DND-41 (cell line): ENCODE measurements at regions not wholly inside any gene's neighbourhood (a gene's known extent, or its start where the extent isn't known, plus 50 kb on each side); places are given as distances from the start of the nearest gene placed in this dataset.

ENCODE experiments used
- ATAC-seq: fragments of 200-7000 bp; cut with Tn5 transposase; 3 replicates; pipeline ENCODE4 v1.9.1; 2021; ENCODE audit warnings: low read depth; ENCODE audit not compliant: insufficient read depth
- DNase-seq: peaks from one replicate; pipeline ENCODE4 v3.0.0-alpha.2; 2020
- H2AFZ ChIP-seq: 2 replicates; pipeline ENCODE4 v1.6.0; 2012; ENCODE audit warnings: low read depth, low read length
- H3K27ac ChIP-seq: 2 replicates; pipeline ENCODE4 v1.5.1; 2012; ENCODE audit warnings: low read length, inconsistent platforms
- H3K27me3 ChIP-seq: fragments of 200-600 bp; sonication (generic); 2 replicates; pipeline ENCODE4 v1.6.0; 2012; ENCODE audit warnings: low read length, mild to moderate bottlenecking, inconsistent platforms; ENCODE audit not compliant: insufficient read depth, poor library complexity
- H3K36me3 ChIP-seq: 2 replicates; pipeline ENCODE4 v1.5.1; 2012; ENCODE audit warnings: low read length, inconsistent platforms; ENCODE audit not compliant: insufficient read depth
- H3K4me1 ChIP-seq: 2 replicates; pipeline ENCODE4 v1.5.1; 2012; ENCODE audit warnings: mild to moderate bottlenecking, low read length; ENCODE audit not compliant: insufficient read depth
- H3K4me2 ChIP-seq: 2 replicates; pipeline ENCODE4 v1.6.0; 2012; ENCODE audit warnings: mild to moderate bottlenecking, moderate library complexity, low read length, inconsistent platforms; ENCODE audit not compliant: insufficient read depth
- H3K4me3 ChIP-seq, 2 experiments: fragments of 200-600 bp in 1 of 2; shearing (Covaris generic) in 1 of 2; 2 replicates each; pipeline ENCODE4 v1.5.1; 2012 to 2016; ENCODE audit warnings: inconsistent platforms in 2 of 2, low read length in 2 of 2, mild to moderate bottlenecking in 2 of 2, low read depth in 1 of 2, moderate library complexity in 1 of 2
- H3K79me2 ChIP-seq: 2 replicates; pipeline ENCODE4 v1.6.0; 2012; ENCODE audit warnings: low read length, inconsistent platforms; ENCODE audit not compliant: insufficient read depth
- H3K9ac ChIP-seq: 2 replicates; pipeline ENCODE4 v1.6.0; 2012; ENCODE audit warnings: low read depth, mild to moderate bottlenecking, inconsistent platforms, low read length, moderate library complexity
- H3K9me3 ChIP-seq: 2 replicates; pipeline ENCODE4 v1.5.1; 2012; ENCODE audit warnings: low read length, moderate library complexity, mild to moderate bottlenecking, inconsistent platforms; ENCODE audit not compliant: insufficient read depth, severe bottlenecking
- H4K20me1 ChIP-seq: 2 replicates; pipeline ENCODE4 v1.6.0; 2012; ENCODE audit warnings: low read length; ENCODE audit not compliant: insufficient read depth
- EZH2 ChIP-seq: IDR thresholded peaks from 3 replicates; pipeline ENCODE4 v1.6.1; 2012; ENCODE audit warnings: borderline replicate concordance, low read depth, mild to moderate bottlenecking, moderate library complexity, low read length, inconsistent platforms; ENCODE audit not compliant: severe bottlenecking
- TF ChIP-seq, protein P1 (sequence below): IDR thresholded peaks from 2 replicates; pipeline ENCODE4 v1.5.1; 2012; ENCODE audit warnings: borderline replicate concordance, low read length, moderate library complexity, mild to moderate bottlenecking; ENCODE audit not compliant: poor library complexity, severe bottlenecking; ENCODE audit errors: extremely low read depth

DNA sequence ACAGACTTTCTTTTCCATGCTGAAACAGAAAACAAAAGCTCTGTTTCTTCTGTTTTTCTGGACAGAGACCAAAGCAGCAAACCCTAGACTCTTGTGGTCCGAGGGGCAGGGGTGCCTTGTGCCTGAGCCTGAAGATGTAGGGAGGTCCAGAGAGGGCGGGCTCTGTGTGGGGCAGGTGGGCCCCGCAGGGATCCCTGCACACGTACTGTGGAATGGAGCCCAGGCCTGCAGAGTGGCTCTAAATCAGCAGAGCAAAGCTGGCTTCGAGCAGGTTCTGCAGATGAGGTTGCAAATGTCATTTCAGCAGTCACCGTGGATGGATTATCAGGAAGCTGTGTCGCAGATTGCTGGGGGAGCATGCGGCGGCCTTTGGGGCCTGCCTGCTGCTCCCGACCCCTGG lies 438.6 kb downstream of the RNF144A start:
- Histone ChIP-seq H3K36me3 (no peaks in the 10 kb centered on the region), H3K4me3 (no peak overlapping the region), H3K9ac (no peak overlapping the region), H3K79me2 (no peaks in the 10 kb centered on the region), H3K9me3 (no peaks in the 10 kb centered on the region), H3K4me2 (no peak overlapping the region), H4K20me1 (no peaks in the 10 kb centered on the region), H2AFZ (no peak overlapping the region), H3K4me1 (no peaks in the 10 kb centered on the region), H3K27me3 (no peaks in the 10 kb centered on the region), H3K27ac (no peak overlapping the region)
- no peak for ATAC-seq
- DNase-seq, result no peak
- TF ChIP-seq, protein P1, sequence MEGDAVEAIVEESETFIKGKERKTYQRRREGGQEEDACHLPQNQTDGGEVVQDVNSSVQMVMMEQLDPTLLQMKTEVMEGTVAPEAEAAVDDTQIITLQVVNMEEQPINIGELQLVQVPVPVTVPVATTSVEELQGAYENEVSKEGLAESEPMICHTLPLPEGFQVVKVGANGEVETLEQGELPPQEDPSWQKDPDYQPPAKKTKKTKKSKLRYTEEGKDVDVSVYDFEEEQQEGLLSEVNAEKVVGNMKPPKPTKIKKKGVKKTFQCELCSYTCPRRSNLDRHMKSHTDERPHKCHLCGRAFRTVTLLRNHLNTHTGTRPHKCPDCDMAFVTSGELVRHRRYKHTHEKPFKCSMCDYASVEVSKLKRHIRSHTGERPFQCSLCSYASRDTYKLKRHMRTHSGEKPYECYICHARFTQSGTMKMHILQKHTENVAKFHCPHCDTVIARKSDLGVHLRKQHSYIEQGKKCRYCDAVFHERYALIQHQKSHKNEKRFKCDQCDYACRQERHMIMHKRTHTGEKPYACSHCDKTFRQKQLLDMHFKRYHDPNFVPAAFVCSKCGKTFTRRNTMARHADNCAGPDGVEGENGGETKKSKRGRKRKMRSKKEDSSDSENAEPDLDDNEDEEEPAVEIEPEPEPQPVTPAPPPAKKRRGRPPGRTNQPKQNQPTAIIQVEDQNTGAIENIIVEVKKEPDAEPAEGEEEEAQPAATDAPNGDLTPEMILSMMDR, result no peak
- no peak for TF ChIP-seq EZH2

GRCh38 chr2:7356909-7357584 lies 439.8 kb downstream of the RNF144A start:
- no peak overlapping the region for H3K4me2 ChIP-seq

DNA sequence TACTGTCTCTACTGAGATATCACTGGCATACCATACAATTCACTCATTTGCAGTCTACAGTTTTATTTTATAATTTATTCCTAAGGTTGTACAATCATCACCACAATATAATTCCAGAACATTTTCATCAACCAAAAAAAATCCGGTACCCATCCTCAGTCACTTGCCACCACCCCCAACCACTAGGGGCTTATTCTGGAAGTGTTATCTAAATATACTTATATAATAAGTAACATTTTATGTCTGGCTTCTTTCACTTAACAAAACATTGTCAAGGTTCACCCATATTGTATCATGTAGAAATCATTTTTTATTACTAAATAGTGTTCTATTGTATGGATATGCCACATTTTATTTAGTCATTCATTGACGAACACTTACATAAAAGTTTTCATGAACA lies 440.8 kb downstream of the RNF144A start:
- H3K4me3 ChIP-seq, result no peak overlapping the region
- no peak overlapping the region for H2AFZ ChIP-seq
- H3K79me2 ChIP-seq, result no peaks in the 10 kb centered on the region
- H3K9ac ChIP-seq, result no peak overlapping the region
- H3K27me3 ChIP-seq, result no peaks in the 10 kb centered on the region
- H3K4me2 ChIP-seq, result no peak overlapping the region
- TF ChIP-seq, protein P1, result peak; percentile 4
- TF ChIP-seq EZH2, result no peak
- H3K9me3 ChIP-seq, result no peaks in the 10 kb centered on the region
- H4K20me1 ChIP-seq, result no peaks in the 10 kb centered on the region
- H3K4me1 ChIP-seq, result no peaks in the 10 kb centered on the region
- ATAC-seq (no peak), DNase-seq (no peak)
- no peak overlapping the region for H3K27ac ChIP-seq
- no peaks in the 10 kb centered on the region for H3K36me3 ChIP-seq

More at GRCh38 chr2:7356909-7357584, 439.8 kb downstream of the RNF144A start:
- no peak for ATAC-seq
- Histone ChIP-seq H3K4me1 (no peaks in the 10 kb centered on the region), H3K27me3 (no peaks in the 10 kb centered on the region), H3K27ac (no peak overlapping the region), H3K9me3 (no peaks in the 10 kb centered on the region), H3K9ac (no peak overlapping the region), H4K20me1 (no peaks in the 10 kb centered on the region), H3K36me3 (no peaks in the 10 kb centered on the region), H3K4me3 (no peak overlapping the region), H2AFZ (no peak overlapping the region), H3K79me2 (no peaks in the 10 kb centered on the region)
- no peak for DNase-seq
- TF ChIP-seq, protein P1, result no peak
- no peak for TF ChIP-seq EZH2

DNA sequence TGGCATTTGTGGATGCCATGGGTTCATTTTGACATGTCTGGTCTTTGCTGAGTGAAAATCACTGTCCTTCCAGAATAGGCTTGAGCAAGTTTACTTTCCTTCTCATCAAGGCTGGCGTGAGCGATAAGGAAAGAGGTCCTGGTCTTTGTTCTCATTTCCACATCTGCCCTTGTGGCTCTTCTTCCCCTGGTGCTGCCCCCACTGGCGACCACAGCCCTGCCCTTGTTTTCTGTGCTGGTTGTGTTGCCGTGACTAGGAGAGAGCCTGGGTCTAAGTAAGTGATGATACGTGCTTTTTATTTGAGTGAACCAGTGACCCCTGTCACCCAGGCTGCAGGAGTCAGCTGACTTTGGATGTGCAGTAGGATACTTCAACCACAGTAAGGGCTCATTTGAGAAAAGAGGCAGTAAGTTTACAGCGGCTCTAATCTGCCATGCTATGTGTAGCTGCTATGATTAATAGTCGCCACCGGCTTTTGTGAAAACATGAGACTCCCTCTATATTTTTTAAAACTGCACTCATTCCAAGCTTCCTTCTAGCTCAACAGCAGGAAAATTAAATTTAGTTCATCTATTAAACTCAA lies 441.7 kb downstream of the RNF144A start:
- Histone ChIP-seq H3K9me3 (no peaks in the 10 kb centered on the region), H3K36me3 (no peaks in the 10 kb centered on the region), H3K27ac (no peak overlapping the region), H2AFZ (no peak overlapping the region), H3K4me1 (no peaks in the 10 kb centered on the region), H3K4me3 (no peak overlapping the region), H3K79me2 (no peaks in the 10 kb centered on the region), H3K27me3 (no peaks in the 10 kb centered on the region), H3K9ac (no peak overlapping the region), H4K20me1 (no peaks in the 10 kb centered on the region), H3K4me2 (no peak overlapping the region)
- no peak for TF ChIP-seq EZH2
- TF ChIP-seq, protein P1, result no peak
- peak; percentile 9 for DNase-seq
- ATAC-seq, result peak; percentile 44; the same call in 1 of the 3 replicates
